HCT116 (cell line): ENCODE measurements at regions not wholly inside any gene's neighbourhood (a gene's known extent, or its start where the extent isn't known, plus 50 kb on each side); places are given as distances from the start of the nearest gene placed in this dataset.

Experiments used
- ATAC-seq: fragments of 200-7000 bp; cut with Tn5 transposase; 2 replicates; pipeline ENCODE4 v1.9.1; 2020; ENCODE audit warnings: mild to moderate bottlenecking, moderate library complexity
- BruUV-seq: library from RNA; stranded (reverse); fragments of 400-500 nt; replicated peaks from 2 replicates; lab custom pipeline; 2021; lab: Mats Ljungman, UMichigan
- CTCF ChIA-PET: fragments of 300-600 bp; sonication (Branson Sonifier 250); formaldehyde crosslinking; loops from one replicate; lab custom pipeline; 2021; ENCODE audit warnings: antibody characterized with exemption; lab: Charles Lee
- POLR2A ChIA-PET: fragments of 300-600, 350-600 bp; sonication (Branson Sonifier 250); formaldehyde crosslinking; loops from one replicate; lab custom pipeline; 2021; ENCODE audit warnings: antibody characterized with exemption; lab: Charles Lee
- RAD21 ChIA-PET, 2 experiments: fragments of 300-600 bp; sonication (Branson Sonifier 250); formaldehyde crosslinking; loops; one replicate each; lab custom pipeline; 2023; ENCODE audit warnings: low total read pairs in 2 of 2; ENCODE audit not compliant: uncharacterized antibody in 2 of 2, unreplicated experiment in 2 of 2, low non-redundant PET in 1 of 2; lab: Charles Lee
- DNase-seq: peaks from one replicate; pipeline ENCODE4 v3.0.0-alpha.2; 2010; ENCODE audit warnings: low read depth, low spot score
- H2AFZ ChIP-seq: fragments of 200-600 bp; shearing (Covaris generic), sonication (generic); 2 replicates; pipeline ENCODE4 v1.6.1; 2017; ENCODE audit warnings: low read depth, mixed run types, mixed read lengths, antibody characterized with exemption, low read length; ENCODE audit not compliant: poor library complexity, severe bottlenecking
- H3K27ac ChIP-seq: 2 replicates; pipeline ENCODE4 v1.5.1; 2012; ENCODE audit warnings: low read depth, low read length
- H3K27me3 ChIP-seq: fragments of 200-600 bp; sonication (generic); 2 replicates; pipeline ENCODE4 v1.6.1; 2016; ENCODE audit warnings: mixed run types, low read length, mixed read lengths; ENCODE audit not compliant: insufficient read depth
- H3K36me3 ChIP-seq, 2 experiments: fragments of 200-500 bp in 1 of 2; fragments of 200-600 bp in 1 of 2; sonication (Bioruptor generic) in 1 of 2; sonication (generic) in 1 of 2; 2 replicates each; pipeline versions ENCODE4 v1.5.1 to v1.6.1; 2014 to 2016; ENCODE audit warnings: low read length in 2 of 2, inconsistent platforms in 1 of 2, mixed read lengths in 1 of 2, mixed run types in 1 of 2; ENCODE audit not compliant: insufficient read depth in 2 of 2, control insufficient read depth in 1 of 2
- H3K4me1 ChIP-seq, 2 experiments: fragments of 200-600 bp in 1 of 2; sonication (generic) in 1 of 2; 2 replicates each; pipeline versions ENCODE4 v1.5.1 to v1.6.1; 2012 to 2017; ENCODE audit warnings: low read length in 2 of 2, inconsistent platforms in 1 of 2, mild to moderate bottlenecking in 1 of 2, mixed read lengths in 1 of 2, mixed run types in 1 of 2, moderate library complexity in 1 of 2; ENCODE audit not compliant: insufficient read depth in 2 of 2, control insufficient read depth in 1 of 2
- H3K4me2 ChIP-seq: fragments of 200-600 bp; sonication (generic); 2 replicates; pipeline ENCODE4 v1.6.1; 2017; ENCODE audit warnings: mixed run types, low read length, mixed read lengths
- H3K4me3 ChIP-seq, 2 experiments: fragments of 200-600 bp in 1 of 2; sonication (generic) in 1 of 2; replicated peaks in 1 of 2; 2 replicates each; pipeline ENCODE4 v1.5.1; 2011 to 2016; ENCODE audit warnings: low read length in 2 of 2, control low read depth in 1 of 2, low read depth in 1 of 2, mild to moderate bottlenecking in 1 of 2, mixed read lengths in 1 of 2, mixed run types in 1 of 2
- H3K79me2 ChIP-seq: fragments of 200-600 bp; sonication (generic); 2 replicates; pipeline ENCODE4 v1.6.1; 2017; ENCODE audit warnings: mild to moderate bottlenecking, mixed run types, low read length, moderate library complexity, mixed read lengths; ENCODE audit not compliant: insufficient read depth
- H3K9ac ChIP-seq: fragments of 200-600 bp; sonication (generic); 2 replicates; pipeline ENCODE4 v1.6.1; 2016; ENCODE audit warnings: low read length, mixed read lengths
- H3K9me2 ChIP-seq: fragments of 200-600 bp; sonication (generic), shearing (Covaris generic); 2 replicates; pipeline ENCODE4 v1.6.1; 2017; ENCODE audit warnings: mixed run types, mild to moderate bottlenecking, moderate library complexity; ENCODE audit not compliant: insufficient read depth
- H3K9me3 ChIP-seq, 2 experiments: fragments of 200-500 bp in 1 of 2; fragments of 200-600 bp in 1 of 2; sonication (Bioruptor generic) in 1 of 2; sonication (generic) in 1 of 2; 2 replicates each; pipeline ENCODE4 v1.6.1; 2014 to 2017; ENCODE audit warnings: low read length in 2 of 2, mixed read lengths in 2 of 2, inconsistent platforms in 1 of 2, low read depth in 1 of 2, mild to moderate bottlenecking in 1 of 2, mixed run types in 1 of 2, moderate library complexity in 1 of 2; ENCODE audit not compliant: control insufficient read depth in 1 of 2, insufficient read depth in 1 of 2
- H4K20me1 ChIP-seq: fragments of 200-600 bp; sonication (generic), shearing (Covaris generic); 2 replicates; pipeline ENCODE4 v1.6.1; 2017; ENCODE audit warnings: mixed run types, mild to moderate bottlenecking, moderate library complexity; ENCODE audit not compliant: insufficient read depth
- EGR1 ChIP-seq: IDR thresholded peaks from 2 replicates; pipeline ENCODE4 v1.6.1; 2012; ENCODE audit warnings: low read depth
- EZH2 ChIP-seq: fragments of 200-600 bp; sonication (generic); IDR thresholded peaks from 2 replicates; pipeline ENCODE4 v1.6.1; 2017; ENCODE audit warnings: antibody characterized with exemption, mixed run types
- JUND ChIP-seq: IDR thresholded peaks from 2 replicates; pipeline ENCODE4 v1.6.1; 2012
- MAX ChIP-seq: IDR thresholded peaks from 2 replicates; pipeline ENCODE4 v1.6.1; 2012
- POLR2A ChIP-seq: IDR thresholded peaks from 2 replicates; pipeline ENCODE4 v1.7.0; 2011; ENCODE audit warnings: borderline replicate concordance; ENCODE audit not compliant: insufficient read depth, insufficient read length; ENCODE audit errors: extremely low read depth
- RAD21 ChIP-seq: IDR thresholded peaks from 2 replicates; pipeline ENCODE4 v1.6.1; 2012; ENCODE audit warnings: low read depth, mild to moderate bottlenecking
- SIN3A ChIP-seq: IDR thresholded peaks from 2 replicates; pipeline ENCODE4 v1.6.1; 2012; ENCODE audit warnings: low read depth
- SP1 ChIP-seq: IDR thresholded peaks from 2 replicates; pipeline ENCODE4 v1.6.1; 2012; ENCODE audit warnings: low read depth
- ZBTB33 ChIP-seq: IDR thresholded peaks from 2 replicates; pipeline ENCODE4 v1.6.1; 2011; ENCODE audit warnings: mild to moderate bottlenecking, low read length, moderate library complexity; ENCODE audit not compliant: insufficient replicate concordance; ENCODE audit errors: extremely low read depth
- ZFX ChIP-seq: fragments of 450-650 bp; IDR thresholded peaks from 2 replicates; pipeline ENCODE4 v1.6.1; 2017
- ZNF274 ChIP-seq: fragments of 200-500 bp; sonication (Bioruptor generic); IDR thresholded peaks from 2 replicates; pipeline ENCODE4 v1.6.1; 2014; ENCODE audit warnings: mild to moderate bottlenecking, low read depth, low read length, inconsistent platforms
- intact Hi-C: fragments of 100-400 bp; cut with micrococcal nuclease; formaldehyde crosslinking; loops from 2 replicates; pipeline ENCODE4 v1.10.0; 2022
- TF ChIP-seq, protein P1 (sequence below): IDR thresholded peaks from 2 replicates; pipeline ENCODE4 v1.6.1; 2012; ENCODE audit warnings: low read depth
- TF ChIP-seq, protein P2 (sequence below): IDR thresholded peaks from 2 replicates; pipeline ENCODE4 v1.6.1; 2012

DNA sequence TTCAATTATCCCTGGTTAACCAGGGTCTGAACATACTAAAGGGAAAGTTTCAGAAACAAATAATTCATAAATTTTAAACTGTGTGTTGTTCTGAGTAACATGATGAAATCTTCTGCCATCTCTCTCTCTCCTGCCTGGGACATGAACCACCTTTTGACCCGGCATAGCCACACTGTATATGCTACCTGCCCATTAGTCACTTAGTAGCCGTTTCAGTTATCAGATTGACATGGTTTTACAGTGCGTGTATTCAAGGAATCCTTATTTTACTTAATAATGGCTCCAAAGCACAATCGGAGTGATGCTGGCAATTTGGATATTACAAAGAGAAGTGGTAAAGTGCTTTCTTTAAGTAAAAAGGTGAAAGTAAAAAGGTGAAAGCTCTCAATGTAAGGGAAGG is 227.1 kb upstream of the CCDC179 start:
- Histone ChIP-seq H3K79me2 (no peaks in the 10 kb centered on the region), H3K9me2 (no peaks in the 10 kb centered on the region), H3K27ac (no peak overlapping the region), H3K9ac (no peak overlapping the region), H3K27me3 (no peaks in the 10 kb centered on the region), H3K36me3 (no peaks in the 10 kb centered on the region), H2AFZ (no peak overlapping the region), H3K4me1 (no peaks in the 10 kb centered on the region), H4K20me1 (no peaks in the 10 kb centered on the region)
- POLR2A ChIA-PET = no interaction called here
- intact Hi-C loops = no loop called here
- TF ChIP-seq ZNF274 (no peak), JUND (no peak), ZBTB33 (no peak), MAX (no peak), POLR2A (no peak), SP1 (no peak), SIN3A (no peak), EZH2 (no peak), RAD21 (no peak), ZFX (no peak), EGR1 (no peak)
- TF ChIP-seq, protein P1, sequence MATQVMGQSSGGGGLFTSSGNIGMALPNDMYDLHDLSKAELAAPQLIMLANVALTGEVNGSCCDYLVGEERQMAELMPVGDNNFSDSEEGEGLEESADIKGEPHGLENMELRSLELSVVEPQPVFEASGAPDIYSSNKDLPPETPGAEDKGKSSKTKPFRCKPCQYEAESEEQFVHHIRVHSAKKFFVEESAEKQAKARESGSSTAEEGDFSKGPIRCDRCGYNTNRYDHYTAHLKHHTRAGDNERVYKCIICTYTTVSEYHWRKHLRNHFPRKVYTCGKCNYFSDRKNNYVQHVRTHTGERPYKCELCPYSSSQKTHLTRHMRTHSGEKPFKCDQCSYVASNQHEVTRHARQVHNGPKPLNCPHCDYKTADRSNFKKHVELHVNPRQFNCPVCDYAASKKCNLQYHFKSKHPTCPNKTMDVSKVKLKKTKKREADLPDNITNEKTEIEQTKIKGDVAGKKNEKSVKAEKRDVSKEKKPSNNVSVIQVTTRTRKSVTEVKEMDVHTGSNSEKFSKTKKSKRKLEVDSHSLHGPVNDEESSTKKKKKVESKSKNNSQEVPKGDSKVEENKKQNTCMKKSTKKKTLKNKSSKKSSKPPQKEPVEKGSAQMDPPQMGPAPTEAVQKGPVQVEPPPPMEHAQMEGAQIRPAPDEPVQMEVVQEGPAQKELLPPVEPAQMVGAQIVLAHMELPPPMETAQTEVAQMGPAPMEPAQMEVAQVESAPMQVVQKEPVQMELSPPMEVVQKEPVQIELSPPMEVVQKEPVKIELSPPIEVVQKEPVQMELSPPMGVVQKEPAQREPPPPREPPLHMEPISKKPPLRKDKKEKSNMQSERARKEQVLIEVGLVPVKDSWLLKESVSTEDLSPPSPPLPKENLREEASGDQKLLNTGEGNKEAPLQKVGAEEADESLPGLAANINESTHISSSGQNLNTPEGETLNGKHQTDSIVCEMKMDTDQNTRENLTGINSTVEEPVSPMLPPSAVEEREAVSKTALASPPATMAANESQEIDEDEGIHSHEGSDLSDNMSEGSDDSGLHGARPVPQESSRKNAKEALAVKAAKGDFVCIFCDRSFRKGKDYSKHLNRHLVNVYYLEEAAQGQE = no peak
- TF ChIP-seq, protein P2, sequence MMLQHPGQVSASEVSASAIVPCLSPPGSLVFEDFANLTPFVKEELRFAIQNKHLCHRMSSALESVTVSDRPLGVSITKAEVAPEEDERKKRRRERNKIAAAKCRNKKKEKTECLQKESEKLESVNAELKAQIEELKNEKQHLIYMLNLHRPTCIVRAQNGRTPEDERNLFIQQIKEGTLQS = no peak
- TF ChIP-seq, all 23 proteins: peak for 0
- Histone ChIP-seq H3K4me3 (no peak overlapping the region), H3K9me3 (no peaks in the 10 kb centered on the region), H3K4me2 (no peak overlapping the region)
- RAD21 ChIA-PET = no interaction called here
- ATAC-seq = no peak
- CTCF ChIA-PET = no interaction called here
- DNase-seq = no peak
- BruUV-seq = no TSS peak
